ENCODE measurements at regions not wholly inside any gene's neighbourhood (a gene's known extent, or its start where the extent isn't known, plus 50 kb on each side); places are given as distances from the start of the nearest gene placed in this dataset.

GRCh38 chr7:93723424-93724124 lies 149.1 kb upstream of the CALCR start:
- no peak for TF ChIP-seq POLR2A (IDR thresholded peaks at IDR 0.05)
- no peak for TF ChIP-seq CTCF (IDR thresholded peaks at IDR 0.05)
- no peaks in the 10 kb centered on the region for H3K9me3 ChIP-seq
- H3K4me3 ChIP-seq = no peak overlapping the region
- H3K4me1 ChIP-seq = no peaks in the 10 kb centered on the region
- H3K36me3 ChIP-seq = no peaks in the 10 kb centered on the region
- H3K27ac ChIP-seq = no peak overlapping the region
- H3K27me3 ChIP-seq = no peaks in the 10 kb centered on the region
- no peak for DNase-seq

DNA sequence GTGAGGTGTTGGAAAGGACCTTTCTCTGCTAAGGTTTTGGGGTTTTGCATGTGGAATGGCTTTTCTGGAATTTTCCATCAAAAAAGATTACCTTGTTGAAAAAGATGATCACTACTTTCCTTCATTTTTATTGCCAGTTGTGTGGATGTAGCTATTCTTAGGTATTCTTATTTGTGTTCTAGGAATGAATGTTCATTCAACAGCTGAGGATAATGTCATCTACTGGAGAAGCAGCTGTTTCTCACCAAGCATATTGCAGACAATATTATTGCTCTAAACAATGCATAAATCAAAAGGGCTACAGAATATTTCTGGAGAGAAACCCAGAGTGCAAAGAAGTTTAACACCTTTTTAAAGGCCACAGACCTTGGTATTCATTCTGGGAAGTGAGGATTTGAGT lies 145.6 kb upstream of the CALCR start:
- Histone ChIP-seq H3K4me3 (no peak overlapping the region), H3K4me1 (no peaks in the 10 kb centered on the region), H3K27me3 (no peaks in the 10 kb centered on the region), H3K27ac (no peak overlapping the region), H3K36me3 (no peaks in the 10 kb centered on the region), H3K9me3 (no peaks in the 10 kb centered on the region)
- DNase-seq = no peak
- TF ChIP-seq POLR2A (IDR thresholded peaks at IDR 0.05) = no peak
- no peak for TF ChIP-seq CTCF (IDR thresholded peaks at IDR 0.05)

- TF ChIP-seq CTCF (IDR thresholded peaks at IDR 0.05) (no peak), POLR2A (IDR thresholded peaks at IDR 0.05) (no peak)
- no peak for DNase-seq
- H3K36me3 ChIP-seq = no peaks in the 10 kb centered on the region
- H3K9me3 ChIP-seq = no peaks in the 10 kb centered on the region
- no peak overlapping the region for H3K27ac ChIP-seq
- H3K27me3 ChIP-seq = no peaks in the 10 kb centered on the region
- no peaks in the 10 kb centered on the region for H3K4me1 ChIP-seq
- H3K4me3 ChIP-seq = no peak overlapping the region
These were observed 145.0 kb upstream of the CALCR start for GRCh38 chr7:93719546-93719945.

DNA sequence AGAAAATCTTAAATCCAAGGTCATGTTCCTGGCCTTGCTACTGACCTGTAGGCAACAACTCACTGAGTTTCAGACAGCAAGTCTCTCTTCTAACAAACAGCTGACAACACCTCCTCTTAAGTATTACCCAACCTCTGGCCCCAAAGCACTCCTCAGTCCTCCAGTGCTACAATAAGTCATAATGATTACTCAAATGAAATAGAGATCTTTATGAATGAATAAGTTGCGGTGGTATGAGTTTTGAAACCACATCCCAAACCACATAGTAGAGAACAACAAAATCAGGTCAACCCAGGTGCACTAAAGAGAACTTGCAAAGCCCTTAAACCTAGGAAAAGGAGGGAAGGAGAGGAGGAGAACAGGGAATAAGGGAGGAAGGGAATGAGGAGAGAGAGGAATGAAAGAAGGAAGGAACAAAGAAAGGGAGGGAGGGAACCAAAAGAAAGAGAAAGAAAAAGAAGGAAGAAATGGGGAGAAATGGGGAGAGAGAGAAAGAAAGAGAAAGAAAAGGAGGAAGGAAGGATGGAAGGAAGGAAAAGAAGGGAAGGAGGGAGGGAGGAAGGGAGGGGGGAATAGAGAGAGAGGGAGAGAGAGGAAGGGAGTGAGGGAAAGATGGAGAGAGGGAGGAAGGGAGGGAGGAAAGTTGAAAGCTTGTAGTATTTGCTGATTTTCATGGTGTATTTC lies 142.8 kb upstream of the CALCR start:
- Histone ChIP-seq H3K36me3 (no peaks in the 10 kb centered on the region), H3K9me3 (no peaks in the 10 kb centered on the region), H3K4me3 (no peak overlapping the region), H3K27me3 (no peaks in the 10 kb centered on the region), H3K27ac (no peak overlapping the region), H3K4me1 (no peaks in the 10 kb centered on the region)
- TF ChIP-seq POLR2A (IDR thresholded peaks at IDR 0.05) (no peak), CTCF (IDR thresholded peaks at IDR 0.05) (no peak)
- no peak for DNase-seq

DNA sequence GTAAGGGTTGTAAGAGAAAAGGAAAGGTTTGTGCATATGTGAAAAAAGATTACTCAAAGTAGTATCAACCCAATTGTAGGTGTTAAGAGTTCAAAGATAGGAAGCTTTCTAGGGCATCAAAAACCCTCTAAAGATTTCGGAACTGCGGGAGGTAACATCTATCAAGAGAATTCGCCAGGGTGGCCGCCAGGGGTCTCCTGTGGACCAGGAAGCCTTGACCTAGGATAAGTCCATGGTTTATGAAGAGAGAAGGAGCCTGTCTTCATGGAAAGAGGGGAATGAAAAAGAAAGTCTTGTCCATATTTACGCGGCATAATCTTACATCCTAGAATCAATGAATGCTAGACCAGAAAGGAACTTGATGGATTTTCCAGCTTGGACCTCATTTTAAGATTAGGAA lies 140.7 kb upstream of the CALCR start:
- no peaks in the 10 kb centered on the region for H3K4me1 ChIP-seq
- no peak overlapping the region for H3K4me3 ChIP-seq
- no peak overlapping the region for H3K27ac ChIP-seq
- no peaks in the 10 kb centered on the region for H3K27me3 ChIP-seq
- no peaks in the 10 kb centered on the region for H3K9me3 ChIP-seq
- peak in 2 of 3 donors; percentile 24 to 54 for DNase-seq
- TF ChIP-seq POLR2A (IDR thresholded peaks at IDR 0.05) (no peak), CTCF (IDR thresholded peaks at IDR 0.05) (peak in 3 of 6 experiments; percentile 10 to 27 (median 18))
- H3K36me3 ChIP-seq = no peaks in the 10 kb centered on the region
